LNCaP clone FGC (cell line): ENCODE measurements at regions not wholly inside any gene's neighbourhood (a gene's known extent, or its start where the extent isn't known, plus 50 kb on each side); places are given as distances from the start of the nearest gene placed in this dataset.

ENCODE experiments used
- DNase-seq: peaks from one replicate; pipeline ENCODE4 v3.0.0-alpha.2; 2011; ENCODE audit warnings: low read depth
- H3K4me3 ChIP-seq: 2 replicates; pipeline ENCODE4 v1.5.1; 2011; ENCODE audit warnings: mild to moderate bottlenecking, low read depth, low read length, control low read depth
- TF ChIP-seq, protein P1 (sequence below): IDR thresholded peaks from 2 replicates; pipeline ENCODE4 v1.5.1; 2012; ENCODE audit warnings: mild to moderate bottlenecking; ENCODE audit not compliant: control insufficient read depth, insufficient read depth; ENCODE audit errors: extremely low read depth

DNA sequence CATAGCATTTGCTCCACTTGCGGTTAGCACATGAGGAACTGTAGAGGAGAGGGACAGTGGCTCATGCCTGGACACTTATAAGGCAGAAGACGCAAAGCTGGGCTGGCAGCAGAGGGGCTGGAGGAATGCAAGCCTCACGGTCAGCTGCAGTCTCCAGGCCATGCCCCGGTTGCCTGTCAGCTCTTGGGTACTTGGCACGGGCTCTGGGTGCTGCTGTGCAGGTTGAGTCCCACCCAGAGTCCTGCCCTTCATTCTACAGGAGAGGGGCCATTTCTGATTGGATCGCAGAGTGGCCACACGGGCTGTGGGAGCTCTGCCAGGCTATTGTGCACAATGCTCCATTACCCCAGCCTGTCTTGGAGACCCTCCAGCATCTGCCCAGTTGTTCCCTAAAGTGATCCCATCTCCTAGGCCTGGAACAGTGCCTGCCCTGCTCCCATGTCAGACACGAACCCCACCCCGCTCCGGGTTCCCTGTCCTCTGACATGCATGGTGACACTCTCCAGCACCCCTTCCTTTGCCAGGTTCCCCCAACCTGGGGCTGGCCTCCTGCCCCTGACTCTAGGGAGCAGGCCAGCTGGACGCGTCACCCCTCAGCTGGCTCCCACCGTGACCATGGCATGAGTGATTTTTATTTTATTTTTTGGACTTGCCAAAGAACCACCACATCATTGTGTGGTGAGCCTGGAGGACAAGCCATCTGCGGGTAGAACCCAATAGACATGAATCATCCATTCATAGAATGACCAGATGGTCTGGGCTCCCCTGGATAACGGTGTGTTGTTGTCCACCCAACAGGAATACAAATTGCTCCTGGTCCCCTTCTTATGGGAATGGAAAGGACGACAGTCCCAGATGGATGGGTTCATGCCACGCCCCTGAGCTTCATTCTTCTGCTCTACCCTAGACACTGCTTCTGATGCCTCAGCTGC, 51.0 kb upstream of the KLF13 start:
- no peak overlapping the region for H3K4me3 ChIP-seq
- TF ChIP-seq, protein P1, sequence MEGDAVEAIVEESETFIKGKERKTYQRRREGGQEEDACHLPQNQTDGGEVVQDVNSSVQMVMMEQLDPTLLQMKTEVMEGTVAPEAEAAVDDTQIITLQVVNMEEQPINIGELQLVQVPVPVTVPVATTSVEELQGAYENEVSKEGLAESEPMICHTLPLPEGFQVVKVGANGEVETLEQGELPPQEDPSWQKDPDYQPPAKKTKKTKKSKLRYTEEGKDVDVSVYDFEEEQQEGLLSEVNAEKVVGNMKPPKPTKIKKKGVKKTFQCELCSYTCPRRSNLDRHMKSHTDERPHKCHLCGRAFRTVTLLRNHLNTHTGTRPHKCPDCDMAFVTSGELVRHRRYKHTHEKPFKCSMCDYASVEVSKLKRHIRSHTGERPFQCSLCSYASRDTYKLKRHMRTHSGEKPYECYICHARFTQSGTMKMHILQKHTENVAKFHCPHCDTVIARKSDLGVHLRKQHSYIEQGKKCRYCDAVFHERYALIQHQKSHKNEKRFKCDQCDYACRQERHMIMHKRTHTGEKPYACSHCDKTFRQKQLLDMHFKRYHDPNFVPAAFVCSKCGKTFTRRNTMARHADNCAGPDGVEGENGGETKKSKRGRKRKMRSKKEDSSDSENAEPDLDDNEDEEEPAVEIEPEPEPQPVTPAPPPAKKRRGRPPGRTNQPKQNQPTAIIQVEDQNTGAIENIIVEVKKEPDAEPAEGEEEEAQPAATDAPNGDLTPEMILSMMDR = no peak
- DNase-seq = no peak

DNA sequence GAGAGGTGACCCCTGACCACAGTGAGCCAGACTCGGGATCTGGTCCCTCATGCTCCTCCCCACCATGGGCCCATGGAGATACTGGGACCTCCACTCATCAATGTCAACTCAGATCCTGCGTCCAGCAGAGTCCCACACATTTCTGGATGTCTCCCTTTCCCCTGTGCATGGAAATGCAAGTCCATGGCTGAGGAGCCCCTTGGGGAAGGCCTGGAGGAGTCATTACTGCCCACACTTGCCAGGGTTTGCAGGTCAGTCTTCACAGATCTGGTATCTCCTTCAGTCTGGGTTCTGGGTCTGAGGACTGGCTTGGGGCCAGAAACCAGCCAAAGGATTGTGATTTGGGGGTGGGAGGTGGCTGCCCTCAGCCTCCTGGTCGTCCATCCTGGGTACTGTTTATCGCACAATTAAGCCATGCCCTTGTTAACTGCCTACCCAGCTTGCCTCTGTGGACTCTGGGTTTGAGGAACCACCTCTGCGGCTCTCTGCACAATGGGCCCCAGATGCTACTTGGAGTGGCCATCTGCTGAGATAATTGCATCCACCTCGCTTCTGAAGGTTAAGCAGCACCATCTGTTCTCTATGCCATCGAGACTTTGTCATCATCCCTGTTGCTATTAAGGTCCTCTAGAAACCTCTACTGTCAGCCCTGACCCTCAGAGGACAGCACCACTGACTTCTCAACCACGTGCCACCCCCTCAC, 49.9 kb upstream of the KLF13 start:
- TF ChIP-seq, protein P1 = no peak
- DNase-seq = no peak
- H3K4me3 ChIP-seq = no peak overlapping the region
